Right atrium auricular region (tissue), 2 donors: ENCODE measurements at regions not wholly inside any gene's neighbourhood (a gene's known extent, or its start where the extent isn't known, plus 50 kb on each side); places are given as distances from the start of the nearest gene placed in this dataset.

ENCODE experiments used
- DNase-seq: peaks from one replicate; pipeline ENCODE4 v3.0.0-alpha.2; 2019; ENCODE audit warnings: low spot score
- H3K27ac ChIP-seq, 2 donors: fragments of 200-600 bp; sonication (generic); 1 replicate in 1 of 2; 2 replicates in 1 of 2; pipeline ENCODE4 v1.5.1; 2016 to 2019
- H3K27me3 ChIP-seq, 2 donors: fragments of 200-600 bp; sonication (generic); one replicate each; pipeline versions ENCODE4 v1.5.1 to v1.6.0; 2017 to 2019
- H3K36me3 ChIP-seq: fragments of 200-600 bp; sonication (generic); one replicate; pipeline ENCODE4 v1.5.1; 2016
- H3K4me1 ChIP-seq, 2 donors: fragments of 200-600 bp; sonication (generic); one replicate each; pipeline versions ENCODE4 v1.5.1 to v1.6.0; 2017 to 2019
- H3K4me3 ChIP-seq, 2 donors: fragments of 200-600 bp; sonication (generic); 1 replicate in 1 of 2; 2 replicates in 1 of 2; pipeline ENCODE4 v1.5.1; 2017 to 2019; ENCODE audit warnings: mild to moderate bottlenecking in 1 of 2, moderate library complexity in 1 of 2
- H3K9me3 ChIP-seq, 2 donors: fragments of 200-600 bp; sonication (generic); one replicate each; pipeline ENCODE4 v1.5.1; 2019
- CTCF ChIP-seq, 2 donors: fragments of 200-600 bp; sonication (generic); IDR thresholded peaks; one replicate each; pipeline ENCODE4 v1.5.1; 2019; ENCODE audit warnings: antibody characterized with exemption in 2 of 2

- peaks cover 0 to 17% of the 10 kb centered on the region in 2 donors for H3K9me3 ChIP-seq
- TF ChIP-seq CTCF (IDR thresholded peaks at IDR 0.05): no peak
These were observed 112.9 kb upstream of the NHS start for GRCh38 chrX:17262123-17262522.

GRCh38 chrX:17266136-17266535 is 108.9 kb upstream of the NHS start:
- Histone ChIP-seq H3K27me3 (no peaks in the 10 kb centered on the region), H3K4me1 (no peaks in the 10 kb centered on the region), H3K36me3 (no peaks in the 10 kb centered on the region), H3K27ac (no peak overlapping the region), H3K9me3 (peaks cover 0 to 8% of the 10 kb centered on the region in 2 donors), H3K4me3 (no peak overlapping the region)
- no peak for DNase-seq
- TF ChIP-seq CTCF (IDR thresholded peaks at IDR 0.05): no peak

More at GRCh38 chrX:17262123-17262522, 112.9 kb upstream of the NHS start:
- H3K27me3 ChIP-seq: no peaks in the 10 kb centered on the region
- DNase-seq: no peak
- no peaks in the 10 kb centered on the region for H3K4me1 ChIP-seq
- no peak overlapping the region for H3K4me3 ChIP-seq
- no peaks in the 10 kb centered on the region for H3K36me3 ChIP-seq
- H3K27ac ChIP-seq: no peak overlapping the region

GRCh38 chrX:17278961-17279360 is 96.0 kb upstream of the NHS start:
- H3K27me3 ChIP-seq: no peaks in the 10 kb centered on the region
- H3K36me3 ChIP-seq: no peaks in the 10 kb centered on the region
- no peaks in the 10 kb centered on the region for H3K4me1 ChIP-seq
- peaks cover 0 to 4% of the 10 kb centered on the region in 2 donors for H3K9me3 ChIP-seq
- no peak overlapping the region for H3K27ac ChIP-seq
- H3K4me3 ChIP-seq: no peak overlapping the region
- DNase-seq: no peak
- no peak for TF ChIP-seq CTCF (IDR thresholded peaks at IDR 0.05)

GRCh38 chrX:17285983-17286382 is 89.0 kb upstream of the NHS start:
- Histone ChIP-seq H3K36me3 (no peaks in the 10 kb centered on the region), H3K4me1 (no peaks in the 10 kb centered on the region), H3K27ac (no peak overlapping the region), H3K4me3 (no peak overlapping the region), H3K9me3 (peaks cover 0 to 1% of the 10 kb centered on the region in 2 donors), H3K27me3 (no peaks in the 10 kb centered on the region)
- no peak for TF ChIP-seq CTCF (IDR thresholded peaks at IDR 0.05)
- no peak for DNase-seq

- Histone ChIP-seq H3K27me3 (no peaks in the 10 kb centered on the region), H3K4me1 (no peaks in the 10 kb centered on the region), H3K4me3 (no peak overlapping the region), H3K36me3 (no peaks in the 10 kb centered on the region), H3K27ac (no peak overlapping the region), H3K9me3 (no peaks in the 10 kb centered on the region)
- no peak for DNase-seq
- TF ChIP-seq CTCF (IDR thresholded peaks at IDR 0.05): no peak
These were observed 83.7 kb upstream of the NHS start for GRCh38 chrX:17291171-17291900.

- TF ChIP-seq CTCF (IDR thresholded peaks at IDR 0.05): no peak
- Histone ChIP-seq H3K4me3 (no peak overlapping the region), H3K36me3 (no peaks in the 10 kb centered on the region), H3K4me1 (no peaks in the 10 kb centered on the region), H3K27ac (no peak overlapping the region), H3K9me3 (no peaks in the 10 kb centered on the region), H3K27me3 (no peaks in the 10 kb centered on the region)
- DNase-seq: no peak
These were observed 82.9 kb upstream of the NHS start for GRCh38 chrX:17292111-17292527.
